ENCODE measurements at regions not wholly inside any gene's neighbourhood (a gene's known extent, or its start where the extent isn't known, plus 50 kb on each side); places are given as distances from the start of the nearest gene placed in this dataset.

- no peaks in the 10 kb centered on the region for H3K4me1 ChIP-seq (ENCODE audit: control insufficient read depth, insufficient read depth, low read length, poor library complexity, severe bottlenecking)
- H3K27ac ChIP-seq (ENCODE audit: insufficient read depth, low read length, poor library complexity, severe bottlenecking), result no peak overlapping the region
- no peak overlapping the region for H3K4me3 ChIP-seq (ENCODE audit: insufficient read depth, low read depth, low read length, poor library complexity, severe bottlenecking)
- no peak for DNase-seq
- H3K36me3 ChIP-seq (ENCODE audit: control insufficient read depth, insufficient read depth, low read length), result no peaks in the 10 kb centered on the region
- H3K9me3 ChIP-seq (ENCODE audit: control insufficient read depth, low read length), result no peaks in the 10 kb centered on the region
- H3K27me3 ChIP-seq (replicated peaks; ENCODE audit: control insufficient read depth, insufficient read depth, low read length, poor library complexity, severe bottlenecking), result no peaks in the 10 kb centered on the region
Observed at GRCh38 chr17:62125307-62125706, 60.2 kb upstream of the MED13 start.

GRCh38 chr17:62121025-62121730 is 56.1 kb upstream of the MED13 start:
- no peaks in the 10 kb centered on the region for H3K36me3 ChIP-seq (ENCODE audit: control insufficient read depth, insufficient read depth, low read length)
- no peaks in the 10 kb centered on the region for H3K9me3 ChIP-seq (ENCODE audit: control insufficient read depth, low read length)
- no peaks in the 10 kb centered on the region for H3K27me3 ChIP-seq (replicated peaks; ENCODE audit: control insufficient read depth, insufficient read depth, low read length, poor library complexity, severe bottlenecking)
- H3K4me1 ChIP-seq (ENCODE audit: control insufficient read depth, insufficient read depth, low read length, poor library complexity, severe bottlenecking), result no peaks in the 10 kb centered on the region
- no peak overlapping the region for H3K27ac ChIP-seq (ENCODE audit: insufficient read depth, low read length, poor library complexity, severe bottlenecking)
- H3K4me3 ChIP-seq (ENCODE audit: insufficient read depth, low read depth, low read length, poor library complexity, severe bottlenecking), result no peak overlapping the region
- DNase-seq, result no peak

DNA sequence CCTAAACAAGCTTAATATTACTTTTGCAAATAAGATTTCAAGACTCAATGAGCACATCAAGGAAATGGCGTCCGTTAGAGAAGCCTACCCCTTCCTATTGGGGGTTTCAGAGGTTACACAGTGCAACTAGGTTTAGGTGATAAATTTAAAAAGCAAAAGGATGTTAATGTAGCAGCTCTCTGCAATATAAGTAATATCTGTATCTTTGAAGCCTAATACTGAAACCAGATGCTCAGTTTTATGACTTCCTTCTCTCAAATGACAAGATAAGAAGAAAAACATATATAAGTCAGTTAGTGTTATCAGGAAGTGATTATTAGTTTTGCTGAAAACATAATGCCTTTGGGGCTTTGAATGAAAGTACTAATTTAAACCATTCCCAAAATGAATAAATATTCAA is 54.3 kb upstream of the MED13 start:
- Histone ChIP-seq H3K4me1 (ENCODE audit: control insufficient read depth, insufficient read depth, low read length, poor library complexity, severe bottlenecking) (no peaks in the 10 kb centered on the region), H3K9me3 (ENCODE audit: control insufficient read depth, low read length) (no peaks in the 10 kb centered on the region), H3K27me3 (replicated peaks; ENCODE audit: control insufficient read depth, insufficient read depth, low read length, poor library complexity, severe bottlenecking) (no peaks in the 10 kb centered on the region), H3K27ac (ENCODE audit: insufficient read depth, low read length, poor library complexity, severe bottlenecking) (no peak overlapping the region), H3K4me3 (ENCODE audit: insufficient read depth, low read depth, low read length, poor library complexity, severe bottlenecking) (no peak overlapping the region), H3K36me3 (ENCODE audit: control insufficient read depth, insufficient read depth, low read length) (no peaks in the 10 kb centered on the region)
- DNase-seq, result no peak
